ENCODE measurements at regions not wholly inside any gene's neighbourhood (a gene's known extent, or its start where the extent isn't known, plus 50 kb on each side); places are given as distances from the start of the nearest gene placed in this dataset.

- TF ChIP-seq POLR2A (IDR thresholded peaks at IDR 0.05) (no peak), POLR2AphosphoS5 (IDR thresholded peaks at IDR 0.05) (no peak)
These were observed 103.0 kb upstream of the ARID1B start for GRCh38 chr6:156674197-156674596.

Measured in sigmoid colon (tissue), 4 donors.